DOHH2 (cell line): ENCODE measurements at regions not wholly inside any gene's neighbourhood (a gene's known extent, or its start where the extent isn't known, plus 50 kb on each side); places are given as distances from the start of the nearest gene placed in this dataset.

Source experiments
- CTCF ChIP-seq: fragments of 200-600 bp; sonication (generic); IDR thresholded peaks from one replicate; pipeline ENCODE4 v1.5.1; 2014; ENCODE audit warnings: antibody characterized with exemption, mild to moderate bottlenecking, low read depth, low read length; ENCODE audit not compliant: poor library complexity, severe bottlenecking
- EZH2phosphoT487 ChIP-seq: fragments of 200-600 bp; sonication (generic); IDR thresholded peaks from 2 replicates; pipeline ENCODE4 v1.6.1; 2017; ENCODE audit warnings: borderline replicate concordance, mild to moderate bottlenecking, antibody characterized with exemption, low read length, moderate library complexity, mixed read lengths

- no peak for TF ChIP-seq CTCF
- TF ChIP-seq EZH2phosphoT487 = no peak
These were observed 133.6 kb downstream of the MBD2 start for GRCh38 chr18:54090856-54091255.
